HCT116 (cell line): ENCODE measurements at regions not wholly inside any gene's neighbourhood (a gene's known extent, or its start where the extent isn't known, plus 50 kb on each side); places are given as distances from the start of the nearest gene placed in this dataset.

Source experiments
- ATAC-seq: fragments of 200-7000 bp; cut with Tn5 transposase; 2 replicates; pipeline ENCODE4 v1.9.1; 2020; ENCODE audit warnings: mild to moderate bottlenecking, moderate library complexity
- BruUV-seq: library from RNA; stranded (reverse); fragments of 400-500 nt; replicated peaks from 2 replicates; lab custom pipeline; 2021; lab: Mats Ljungman, UMichigan
- CTCF ChIA-PET: fragments of 300-600 bp; sonication (Branson Sonifier 250); formaldehyde crosslinking; loops from one replicate; lab custom pipeline; 2021; ENCODE audit warnings: antibody characterized with exemption; lab: Charles Lee
- POLR2A ChIA-PET: fragments of 300-600, 350-600 bp; sonication (Branson Sonifier 250); formaldehyde crosslinking; loops from one replicate; lab custom pipeline; 2021; ENCODE audit warnings: antibody characterized with exemption; lab: Charles Lee
- RAD21 ChIA-PET, 2 experiments: fragments of 300-600 bp; sonication (Branson Sonifier 250); formaldehyde crosslinking; loops; one replicate each; lab custom pipeline; 2023; ENCODE audit warnings: low total read pairs in 2 of 2; ENCODE audit not compliant: uncharacterized antibody in 2 of 2, unreplicated experiment in 2 of 2, low non-redundant PET in 1 of 2; lab: Charles Lee
- DNase-seq: peaks from one replicate; pipeline ENCODE4 v3.0.0-alpha.2; 2010; ENCODE audit warnings: low read depth, low spot score
- H2AFZ ChIP-seq: fragments of 200-600 bp; shearing (Covaris generic), sonication (generic); 2 replicates; pipeline ENCODE4 v1.6.1; 2017; ENCODE audit warnings: low read depth, mixed run types, mixed read lengths, antibody characterized with exemption, low read length; ENCODE audit not compliant: poor library complexity, severe bottlenecking
- H3K27ac ChIP-seq: 2 replicates; pipeline ENCODE4 v1.5.1; 2012; ENCODE audit warnings: low read depth, low read length
- H3K27me3 ChIP-seq: fragments of 200-600 bp; sonication (generic); 2 replicates; pipeline ENCODE4 v1.6.1; 2016; ENCODE audit warnings: mixed run types, low read length, mixed read lengths; ENCODE audit not compliant: insufficient read depth
- H3K36me3 ChIP-seq, 2 experiments: fragments of 200-500 bp in 1 of 2; fragments of 200-600 bp in 1 of 2; sonication (Bioruptor generic) in 1 of 2; sonication (generic) in 1 of 2; 2 replicates each; pipeline versions ENCODE4 v1.5.1 to v1.6.1; 2014 to 2016; ENCODE audit warnings: low read length in 2 of 2, inconsistent platforms in 1 of 2, mixed read lengths in 1 of 2, mixed run types in 1 of 2; ENCODE audit not compliant: insufficient read depth in 2 of 2, control insufficient read depth in 1 of 2
- H3K4me1 ChIP-seq, 2 experiments: fragments of 200-600 bp in 1 of 2; sonication (generic) in 1 of 2; 2 replicates each; pipeline versions ENCODE4 v1.5.1 to v1.6.1; 2012 to 2017; ENCODE audit warnings: low read length in 2 of 2, inconsistent platforms in 1 of 2, mild to moderate bottlenecking in 1 of 2, mixed read lengths in 1 of 2, mixed run types in 1 of 2, moderate library complexity in 1 of 2; ENCODE audit not compliant: insufficient read depth in 2 of 2, control insufficient read depth in 1 of 2
- H3K4me2 ChIP-seq: fragments of 200-600 bp; sonication (generic); 2 replicates; pipeline ENCODE4 v1.6.1; 2017; ENCODE audit warnings: mixed run types, low read length, mixed read lengths
- H3K4me3 ChIP-seq, 2 experiments: fragments of 200-600 bp in 1 of 2; sonication (generic) in 1 of 2; replicated peaks in 1 of 2; 2 replicates each; pipeline ENCODE4 v1.5.1; 2011 to 2016; ENCODE audit warnings: low read length in 2 of 2, control low read depth in 1 of 2, low read depth in 1 of 2, mild to moderate bottlenecking in 1 of 2, mixed read lengths in 1 of 2, mixed run types in 1 of 2
- H3K79me2 ChIP-seq: fragments of 200-600 bp; sonication (generic); 2 replicates; pipeline ENCODE4 v1.6.1; 2017; ENCODE audit warnings: mild to moderate bottlenecking, mixed run types, low read length, moderate library complexity, mixed read lengths; ENCODE audit not compliant: insufficient read depth
- H3K9ac ChIP-seq: fragments of 200-600 bp; sonication (generic); 2 replicates; pipeline ENCODE4 v1.6.1; 2016; ENCODE audit warnings: low read length, mixed read lengths
- H3K9me2 ChIP-seq: fragments of 200-600 bp; sonication (generic), shearing (Covaris generic); 2 replicates; pipeline ENCODE4 v1.6.1; 2017; ENCODE audit warnings: mixed run types, mild to moderate bottlenecking, moderate library complexity; ENCODE audit not compliant: insufficient read depth
- H3K9me3 ChIP-seq, 2 experiments: fragments of 200-500 bp in 1 of 2; fragments of 200-600 bp in 1 of 2; sonication (Bioruptor generic) in 1 of 2; sonication (generic) in 1 of 2; 2 replicates each; pipeline ENCODE4 v1.6.1; 2014 to 2017; ENCODE audit warnings: low read length in 2 of 2, mixed read lengths in 2 of 2, inconsistent platforms in 1 of 2, low read depth in 1 of 2, mild to moderate bottlenecking in 1 of 2, mixed run types in 1 of 2, moderate library complexity in 1 of 2; ENCODE audit not compliant: control insufficient read depth in 1 of 2, insufficient read depth in 1 of 2
- H4K20me1 ChIP-seq: fragments of 200-600 bp; sonication (generic), shearing (Covaris generic); 2 replicates; pipeline ENCODE4 v1.6.1; 2017; ENCODE audit warnings: mixed run types, mild to moderate bottlenecking, moderate library complexity; ENCODE audit not compliant: insufficient read depth
- ATF3 ChIP-seq: IDR thresholded peaks from 2 replicates; pipeline ENCODE4 v1.6.1; 2012
- CTCF ChIP-seq, 3 experiments: fragments of 200-600 bp in 1 of 3; sonication (generic) in 1 of 3; IDR thresholded peaks in 2 of 3; conservative IDR thresholded peaks in 1 of 3; 2 replicates each; pipeline ENCODE4 v1.5.1; 2012 to 2017; ENCODE audit warnings: low read depth in 2 of 3, low read length in 2 of 3, antibody characterized with exemption in 1 of 3, borderline replicate concordance in 1 of 3, control low read depth in 1 of 3, mild to moderate bottlenecking in 1 of 3, mixed read lengths in 1 of 3, mixed run types in 1 of 3, moderate library complexity in 1 of 3; ENCODE audit not compliant: insufficient read depth in 1 of 3
- EZH2 ChIP-seq: fragments of 200-600 bp; sonication (generic); IDR thresholded peaks from 2 replicates; pipeline ENCODE4 v1.6.1; 2017; ENCODE audit warnings: antibody characterized with exemption, mixed run types
- FOSL1 ChIP-seq: IDR thresholded peaks from 2 replicates; pipeline ENCODE4 v1.6.1; 2012; ENCODE audit warnings: low read depth
- MAX ChIP-seq: IDR thresholded peaks from 2 replicates; pipeline ENCODE4 v1.6.1; 2012
- POLR2AphosphoS5 ChIP-seq: IDR thresholded peaks from 2 replicates; pipeline ENCODE4 v1.6.1; 2011; ENCODE audit warnings: mild to moderate bottlenecking, low read depth, low read length, moderate library complexity
- RAD21 ChIP-seq: IDR thresholded peaks from 2 replicates; pipeline ENCODE4 v1.6.1; 2012; ENCODE audit warnings: low read depth, mild to moderate bottlenecking
- REST ChIP-seq: IDR thresholded peaks from 2 replicates; pipeline ENCODE4 v1.6.1; 2012; ENCODE audit warnings: low read depth
- intact Hi-C: fragments of 100-400 bp; cut with micrococcal nuclease; formaldehyde crosslinking; loops from 2 replicates; pipeline ENCODE4 v1.10.0; 2022

- H3K9ac ChIP-seq: no peak overlapping the region
- no peak overlapping the region for H3K4me2 ChIP-seq
- H3K4me3 ChIP-seq: no peak overlapping the region
- H3K9me2 ChIP-seq: no peaks in the 10 kb centered on the region
- intact Hi-C loops: no loop called here
- no peaks in the 10 kb centered on the region for H3K79me2 ChIP-seq
- no peak overlapping the region for H2AFZ ChIP-seq
- ChIA-PET RAD21 (no interaction called here), CTCF (no interaction called here), POLR2A (no interaction called here)
- no peaks in the 10 kb centered on the region for H3K4me1 ChIP-seq
- DNase-seq (no peak), ATAC-seq (no peak)
- H4K20me1 ChIP-seq: no peaks in the 10 kb centered on the region
- H3K36me3 ChIP-seq: no peaks in the 10 kb centered on the region
- no TSS peak for BruUV-seq
- H3K27me3 ChIP-seq: no peaks in the 10 kb centered on the region
- H3K9me3 ChIP-seq: no peaks in the 10 kb centered on the region
- TF ChIP-seq EZH2 (no peak), FOSL1 (no peak), REST (no peak), ATF3 (no peak), RAD21 (no peak), POLR2AphosphoS5 (no peak), CTCF (IDR thresholded peaks at IDR 0.05 in 2 of 3, conservative IDR thresholded peaks at IDR 0.05 in 1 of 3; ENCODE audit: borderline replicate concordance in 1 of 3, insufficient read depth in 1 of 3, low read depth in 2 of 3, low read length in 2 of 3) (no peak), MAX (no peak)
- no peak overlapping the region for H3K27ac ChIP-seq
Observed at GRCh38 chr10:89975771-89976170, 274.4 kb downstream of the KIF20B start.
